NK-92 (cell line): ENCODE measurements at regions not wholly inside any gene's neighbourhood (a gene's known extent, or its start where the extent isn't known, plus 50 kb on each side); places are given as distances from the start of the nearest gene placed in this dataset.
"Not testable (repeated sequence)": the region's sequence is repeated elsewhere in the genome, so short reads cannot be mapped to it uniquely, and the experiment has no call there.

Experiments
- DNase-seq: peaks from one replicate; lab custom pipeline; 2025; ENCODE audit not compliant: unreplicated experiment; lab: John Stamatoyannopoulos, UW

- DNase-seq: no peak
Observed at GRCh38 chr5:40165789-40166728, 513.7 kb upstream of the PTGER4 start.

- DNase-seq: no peak
Observed at GRCh38 chr5:40165106-40165788, 514.5 kb upstream of the PTGER4 start.

- DNase-seq: no peak
Observed at GRCh38 chr5:40160435-40160834, 519.3 kb upstream of the PTGER4 start.

GRCh38 chr5:40154194-40154593 is 525.5 kb upstream of the PTGER4 start:
- DNase-seq: no peak

- DNase-seq: no peak
Observed at GRCh38 chr5:40150896-40151295, 528.8 kb upstream of the PTGER4 start.

GRCh38 chr5:40141896-40142295 is 537.8 kb upstream of the PTGER4 start:
- DNase-seq: no peak

- DNase-seq: no peak
Observed at GRCh38 chr5:40141418-40141817, 538.3 kb upstream of the PTGER4 start.

GRCh38 chr5:40137223-40137622 is 542.5 kb upstream of the PTGER4 start:
- DNase-seq: no peak

GRCh38 chr5:40134883-40135520 is 544.7 kb upstream of the PTGER4 start:
- no peak for DNase-seq

- no peak for DNase-seq
Observed at GRCh38 chr5:40124367-40124766, 555.3 kb upstream of the PTGER4 start.

- no peak for DNase-seq
Observed at GRCh38 chr5:40121236-40121635, 558.5 kb upstream of the PTGER4 start.

GRCh38 chr5:40112875-40113274 is 566.8 kb upstream of the PTGER4 start:
- no peak for DNase-seq

- DNase-seq: not testable (repeated sequence)
Observed at GRCh38 chr5:40111036-40111435, 568.7 kb upstream of the PTGER4 start.

GRCh38 chr5:40108764-40109390 is 570.8 kb upstream of the PTGER4 start:
- not testable (repeated sequence) for DNase-seq

- not testable (repeated sequence) for DNase-seq
Observed at GRCh38 chr5:40107786-40108185, 571.9 kb upstream of the PTGER4 start.

- DNase-seq: no peak
Observed at GRCh38 chr5:40106847-40107246, 572.9 kb upstream of the PTGER4 start.

GRCh38 chr5:40098313-40098712 is 581.4 kb upstream of the PTGER4 start:
- no peak for DNase-seq

GRCh38 chr5:40093550-40093949 is 586.2 kb upstream of the PTGER4 start:
- DNase-seq: no peak

- DNase-seq: no peak
Observed at GRCh38 chr5:40089269-40089668, 590.4 kb upstream of the PTGER4 start.

- DNase-seq: no peak
Observed at GRCh38 chr5:40084614-40085013, 595.1 kb upstream of the PTGER4 start.

GRCh38 chr5:40082313-40082712 is 597.4 kb upstream of the PTGER4 start:
- no peak for DNase-seq
